ENCODE measurements at regions not wholly inside any gene's neighbourhood (a gene's known extent, or its start where the extent isn't known, plus 50 kb on each side); places are given as distances from the start of the nearest gene placed in this dataset.
"Not testable (repeated sequence)": the region's sequence is repeated elsewhere in the genome, so short reads cannot be mapped to it uniquely, and the experiment has no call there.

DNA sequence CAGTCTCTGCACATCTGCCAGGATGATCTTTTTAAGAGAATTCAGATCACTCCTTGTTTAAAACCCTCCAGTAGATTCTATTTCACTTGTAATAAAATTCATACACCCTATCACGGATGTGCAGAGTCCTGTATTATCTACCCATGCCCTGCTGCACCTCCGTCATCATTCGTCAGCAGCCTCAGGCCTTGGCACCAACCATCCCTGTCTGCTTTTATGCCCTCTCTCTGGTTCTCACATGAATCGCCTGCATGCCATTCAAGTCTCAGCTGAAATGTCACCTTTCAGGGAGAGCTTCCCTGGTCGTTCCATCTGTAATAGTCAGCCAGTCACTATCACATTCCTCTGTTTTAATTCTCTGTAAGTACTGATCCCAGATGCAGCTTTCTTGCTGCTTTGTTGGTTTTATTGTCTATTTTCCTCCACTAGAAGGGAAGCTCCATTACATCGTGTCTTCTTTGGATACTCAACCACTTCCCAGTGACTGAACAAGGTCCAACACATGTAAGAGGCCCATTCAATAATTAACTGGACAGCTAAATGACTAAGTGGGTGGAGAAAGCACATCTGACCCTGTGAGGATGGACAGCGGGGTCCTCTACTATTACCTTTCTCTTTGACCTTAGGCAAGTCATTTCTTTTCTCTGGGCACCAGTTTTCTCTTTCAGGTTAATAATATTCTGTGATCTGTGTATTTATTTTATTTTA, 81.2 kb upstream of the GOT2 start:
- DNase-seq = no peak

- DNase-seq = peak; percentile 31
Observed at GRCh38 chr16:58814348-58814801, 80.3 kb upstream of the GOT2 start.

GRCh38 chr16:58809213-58809612, 75.1 kb upstream of the GOT2 start:
- DNase-seq = no peak

GRCh38 chr16:58807276-58807675, 73.2 kb upstream of the GOT2 start:
- no peak for DNase-seq

DNA sequence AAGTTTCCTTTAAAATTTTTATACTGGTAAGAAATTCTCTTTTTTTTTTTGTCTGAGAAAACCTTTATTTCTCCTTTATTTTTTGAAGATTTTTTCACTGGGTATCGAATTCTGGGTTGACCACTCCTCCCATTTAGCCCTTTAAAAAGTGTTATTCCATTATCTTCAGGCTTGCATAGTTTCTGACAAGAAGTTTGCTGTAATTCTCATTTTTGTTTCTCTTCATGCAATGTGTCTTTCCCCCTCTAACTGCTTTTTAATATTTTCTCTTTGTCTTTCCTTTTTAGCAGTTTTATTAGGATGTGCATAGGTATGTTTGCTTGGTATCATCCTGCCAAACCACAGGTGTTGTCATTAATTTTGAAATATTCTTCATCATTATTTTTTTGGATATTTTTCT, 67.7 kb upstream of the GOT2 start:
- DNase-seq = no peak

DNA sequence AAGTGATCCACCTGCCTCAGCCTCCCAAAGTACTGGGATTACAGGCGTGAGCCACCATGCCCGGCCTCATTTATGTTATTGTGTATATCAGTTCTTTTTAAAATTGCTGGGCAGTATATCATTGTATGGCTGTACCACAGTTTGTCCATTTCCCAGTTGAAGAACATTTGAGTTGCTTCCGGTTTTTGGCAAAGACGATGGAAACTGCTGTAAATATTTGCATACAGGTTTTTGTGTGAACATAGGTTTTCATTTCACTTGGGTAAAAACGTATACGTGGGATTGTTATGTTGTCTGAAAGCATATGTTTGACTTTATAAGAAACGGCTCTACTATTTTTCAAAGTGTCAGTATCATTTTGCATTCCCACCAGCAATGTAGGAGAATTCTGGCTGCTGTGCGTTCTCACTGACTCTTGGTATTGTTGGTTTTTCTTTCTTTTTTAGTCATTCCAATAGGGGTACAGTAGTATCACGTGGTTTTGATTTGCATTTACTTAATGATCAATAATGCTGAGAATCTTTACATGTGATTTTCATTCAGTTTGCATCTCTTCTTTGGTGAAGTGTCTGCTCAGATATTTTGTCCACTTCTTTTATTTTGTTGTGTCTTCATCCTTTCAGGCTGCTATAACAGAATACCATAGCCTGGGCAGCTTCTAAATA, 63.2 kb upstream of the GOT2 start:
- no peak for DNase-seq

DNA sequence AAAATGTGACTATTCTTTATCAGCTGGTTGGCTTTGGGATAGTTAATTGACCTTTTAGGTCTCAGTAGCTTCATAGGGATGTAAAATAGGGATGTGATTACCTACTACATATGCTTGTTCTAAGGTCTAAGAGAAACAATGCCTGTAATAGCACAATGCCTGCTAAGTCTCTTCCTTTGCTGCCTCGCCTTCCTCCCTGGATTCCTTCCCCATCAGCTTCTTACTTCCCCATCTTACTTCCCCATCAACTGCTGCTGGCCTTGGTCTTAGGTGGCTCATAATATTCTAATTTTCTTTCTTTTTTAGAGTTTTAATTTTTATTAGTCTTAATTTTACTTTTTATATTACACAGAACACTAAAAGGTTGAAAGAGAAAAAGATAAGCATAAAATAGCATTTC, 59.2 kb upstream of the GOT2 start:
- no peak for DNase-seq

DNA sequence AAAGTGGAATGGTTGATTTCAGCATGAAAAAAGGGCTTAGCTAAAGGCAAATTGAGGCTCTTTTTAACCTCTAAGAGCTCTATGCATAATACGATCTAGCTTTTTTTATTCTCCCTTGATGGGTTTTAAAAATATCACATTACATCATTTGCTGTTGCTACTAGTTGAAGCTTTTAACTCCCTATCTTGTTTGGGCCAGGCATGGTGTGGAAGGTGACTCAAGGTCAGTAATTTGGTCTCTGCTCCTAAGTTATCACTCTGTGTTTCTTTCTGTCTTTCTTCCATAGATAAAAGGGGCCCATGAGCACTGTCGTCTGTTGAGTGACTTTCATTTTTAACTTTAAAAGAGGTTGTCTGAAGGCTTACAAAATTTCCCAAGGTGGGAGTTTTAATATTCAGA, 58.1 kb upstream of the GOT2 start:
- DNase-seq = no peak

- not testable (repeated sequence) for DNase-seq
Observed at GRCh38 chr16:58790816-58791557, 56.9 kb upstream of the GOT2 start.

- no peak for DNase-seq
Observed at GRCh38 chr16:58789351-58789750, 55.2 kb upstream of the GOT2 start.
